Nephron progenitor cell (in vitro differentiated cells): ENCODE measurements at regions not wholly inside any gene's neighbourhood (a gene's known extent, or its start where the extent isn't known, plus 50 kb on each side); places are given as distances from the start of the nearest gene placed in this dataset.
A peak's percentile ranks its signal among the peaks of the same experiment; 100 is the strongest.

ENCODE experiments used
- DNase-seq: peaks from one replicate; pipeline ENCODE4 v3.0.0; 2021
- H3K27ac Mint-ChIP-seq: 2 replicates; pipeline ENCODE4 v1.8.0; 2021; ENCODE audit warnings: mild to moderate bottlenecking, moderate library complexity, mixed read lengths
- H3K27me3 Mint-ChIP-seq: 2 replicates; pipeline ENCODE4 v1.8.0; 2021; ENCODE audit warnings: mild to moderate bottlenecking, low read depth, mixed read lengths; ENCODE audit not compliant: poor library complexity
- H3K36me3 Mint-ChIP-seq: 2 replicates; pipeline ENCODE4 v1.8.0; 2021; ENCODE audit warnings: low read depth, mixed read lengths
- H3K4me1 Mint-ChIP-seq: 2 replicates; pipeline ENCODE4 v1.8.0; 2021; ENCODE audit warnings: mixed read lengths
- H3K4me3 Mint-ChIP-seq: 2 replicates; pipeline ENCODE4 v1.8.0; 2021; ENCODE audit warnings: mild to moderate bottlenecking, moderate library complexity, mixed read lengths
- H3K9me3 Mint-ChIP-seq: 2 replicates; pipeline ENCODE4 v1.8.0; 2021; ENCODE audit warnings: mild to moderate bottlenecking, moderate library complexity, mixed read lengths
- TF ChIP-seq, protein P1 (sequence below): fragments of 200-600 bp; sonication (generic); IDR thresholded peaks from 2 replicates; pipeline ENCODE4 v1.5.0; 2021; ENCODE audit warnings: antibody characterized with exemption

DNA sequence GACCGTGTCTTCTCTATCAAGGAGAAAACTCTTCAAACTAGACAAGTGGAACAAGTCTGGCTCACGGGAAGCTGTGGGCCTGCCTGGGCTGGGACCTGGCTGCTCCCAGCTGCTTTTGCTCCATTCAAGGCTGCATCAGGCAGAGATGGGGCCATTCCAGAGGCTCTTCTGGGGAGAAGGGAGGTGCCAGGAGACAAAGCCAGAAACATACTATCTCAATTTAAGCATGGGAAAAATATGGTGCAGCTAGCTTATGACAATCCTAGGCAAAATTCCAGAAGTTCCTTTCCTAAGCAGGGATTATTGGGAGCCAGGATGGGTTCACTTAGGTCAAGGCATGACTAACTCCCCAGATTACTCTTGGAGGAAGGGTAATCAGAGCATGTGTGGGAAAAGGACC is 90.8 kb upstream of the SLC2A1 start:
- Mint-ChIP-seq H3K27me3 (peaks cover 11% of the 10 kb centered on the region), H3K4me3 (no peak overlapping the region), H3K4me1 (peaks cover 41% of the 10 kb centered on the region), H3K9me3 (no peaks in the 10 kb centered on the region), H3K27ac (peak overlapping the region; percentile 84), H3K36me3 (no peaks in the 10 kb centered on the region)
- DNase-seq = no peak
- TF ChIP-seq, protein P1, sequence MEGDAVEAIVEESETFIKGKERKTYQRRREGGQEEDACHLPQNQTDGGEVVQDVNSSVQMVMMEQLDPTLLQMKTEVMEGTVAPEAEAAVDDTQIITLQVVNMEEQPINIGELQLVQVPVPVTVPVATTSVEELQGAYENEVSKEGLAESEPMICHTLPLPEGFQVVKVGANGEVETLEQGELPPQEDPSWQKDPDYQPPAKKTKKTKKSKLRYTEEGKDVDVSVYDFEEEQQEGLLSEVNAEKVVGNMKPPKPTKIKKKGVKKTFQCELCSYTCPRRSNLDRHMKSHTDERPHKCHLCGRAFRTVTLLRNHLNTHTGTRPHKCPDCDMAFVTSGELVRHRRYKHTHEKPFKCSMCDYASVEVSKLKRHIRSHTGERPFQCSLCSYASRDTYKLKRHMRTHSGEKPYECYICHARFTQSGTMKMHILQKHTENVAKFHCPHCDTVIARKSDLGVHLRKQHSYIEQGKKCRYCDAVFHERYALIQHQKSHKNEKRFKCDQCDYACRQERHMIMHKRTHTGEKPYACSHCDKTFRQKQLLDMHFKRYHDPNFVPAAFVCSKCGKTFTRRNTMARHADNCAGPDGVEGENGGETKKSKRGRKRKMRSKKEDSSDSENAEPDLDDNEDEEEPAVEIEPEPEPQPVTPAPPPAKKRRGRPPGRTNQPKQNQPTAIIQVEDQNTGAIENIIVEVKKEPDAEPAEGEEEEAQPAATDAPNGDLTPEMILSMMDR = no peak

DNA sequence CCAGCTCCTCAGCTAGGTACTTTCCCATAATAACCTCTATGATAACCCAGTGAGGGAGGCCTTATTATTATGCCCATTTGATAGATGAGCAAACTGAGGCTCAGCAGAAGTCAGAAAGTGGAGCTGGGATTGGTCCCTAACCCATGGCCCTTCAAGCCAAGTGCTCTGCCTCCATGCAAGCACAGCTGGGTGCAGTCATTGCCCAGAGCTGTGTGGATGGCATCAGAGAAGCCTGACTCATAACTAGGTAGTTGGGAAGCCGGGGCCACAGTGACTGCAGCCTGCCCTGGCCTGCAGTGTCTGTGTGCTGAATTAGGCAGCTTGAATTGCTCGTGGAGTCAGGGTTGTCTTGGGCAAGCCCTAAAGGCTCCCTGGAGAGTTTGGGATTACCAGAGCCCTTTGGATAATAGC is 89.9 kb upstream of the SLC2A1 start:
- H3K27ac Mint-ChIP-seq = no peak overlapping the region
- no peak for DNase-seq
- no peaks in the 10 kb centered on the region for H3K9me3 Mint-ChIP-seq
- peaks cover 11% of the 10 kb centered on the region for H3K27me3 Mint-ChIP-seq
- no peak overlapping the region for H3K4me3 Mint-ChIP-seq
- H3K36me3 Mint-ChIP-seq = no peaks in the 10 kb centered on the region
- TF ChIP-seq, protein P1 = no peak
- peaks cover 41% of the 10 kb centered on the region for H3K4me1 Mint-ChIP-seq

DNA sequence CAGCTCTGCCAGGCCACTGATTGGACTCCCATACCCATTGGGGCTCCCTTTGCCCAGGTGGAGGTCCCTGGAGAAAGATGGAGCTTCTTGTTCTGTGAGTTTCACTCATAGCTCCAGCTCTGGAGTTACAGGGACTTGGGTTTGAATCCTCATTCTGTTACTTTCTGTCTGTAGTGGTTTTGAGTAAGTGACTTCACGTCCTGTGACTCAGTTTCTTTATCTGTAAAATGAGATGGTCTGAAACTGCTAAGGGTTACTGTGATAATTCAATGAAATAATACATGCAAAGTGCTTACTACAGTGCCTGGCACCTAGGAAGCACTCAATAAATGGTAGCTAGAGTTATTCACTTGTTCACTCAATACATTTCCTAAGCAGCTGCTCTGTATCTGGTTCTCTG is 88.5 kb upstream of the SLC2A1 start:
- Mint-ChIP-seq H3K36me3 (no peaks in the 10 kb centered on the region), H3K4me3 (no peak overlapping the region), H3K4me1 (peaks cover 29% of the 10 kb centered on the region), H3K27me3 (peaks cover 7% of the 10 kb centered on the region), H3K9me3 (no peaks in the 10 kb centered on the region), H3K27ac (no peak overlapping the region)
- no peak for DNase-seq
- TF ChIP-seq, protein P1 = no peak

DNA sequence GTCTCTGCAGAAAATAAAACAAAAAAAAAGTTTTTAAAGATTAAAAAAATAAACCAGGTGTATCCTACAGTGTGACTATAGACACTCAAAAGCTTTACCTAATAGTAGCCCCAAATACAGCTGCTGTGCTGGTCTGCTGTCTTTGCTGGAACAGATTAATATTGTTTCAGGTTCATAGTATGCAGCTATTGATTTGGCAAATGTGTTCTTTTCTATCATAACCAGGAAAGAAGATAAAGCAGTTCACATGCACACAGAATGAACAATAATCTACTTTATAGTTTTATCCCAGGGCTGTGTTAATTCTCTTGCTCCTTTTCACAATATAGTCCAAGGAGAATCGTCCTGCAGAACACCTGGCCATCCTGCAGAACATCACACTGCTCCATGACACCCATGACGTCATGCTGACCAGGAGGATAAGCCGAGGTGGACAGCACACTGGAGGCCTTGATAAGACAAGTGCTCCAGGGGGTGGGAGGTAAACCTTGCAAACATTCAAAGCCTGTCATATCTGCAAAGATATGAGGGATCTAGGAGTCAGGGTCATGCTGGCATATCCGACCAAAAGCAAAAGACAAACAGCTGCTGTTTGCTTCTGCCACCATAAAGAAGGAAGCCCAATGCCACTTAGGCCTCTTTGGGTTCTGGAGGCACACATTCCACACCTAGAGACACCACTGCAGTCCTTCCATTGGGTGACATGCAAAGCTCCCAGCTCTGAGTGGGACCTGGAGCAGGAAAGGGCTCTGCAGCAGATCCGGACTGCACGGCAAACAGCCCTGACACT is 86.1 kb upstream of the SLC2A1 start:
- TF ChIP-seq, protein P1 = no peak
- Mint-ChIP-seq H3K36me3 (no peaks in the 10 kb centered on the region), H3K4me3 (no peak overlapping the region), H3K4me1 (peaks cover 17% of the 10 kb centered on the region), H3K9me3 (no peaks in the 10 kb centered on the region), H3K27me3 (peaks cover 8% of the 10 kb centered on the region), H3K27ac (no peak overlapping the region)
- DNase-seq = no peak

DNA sequence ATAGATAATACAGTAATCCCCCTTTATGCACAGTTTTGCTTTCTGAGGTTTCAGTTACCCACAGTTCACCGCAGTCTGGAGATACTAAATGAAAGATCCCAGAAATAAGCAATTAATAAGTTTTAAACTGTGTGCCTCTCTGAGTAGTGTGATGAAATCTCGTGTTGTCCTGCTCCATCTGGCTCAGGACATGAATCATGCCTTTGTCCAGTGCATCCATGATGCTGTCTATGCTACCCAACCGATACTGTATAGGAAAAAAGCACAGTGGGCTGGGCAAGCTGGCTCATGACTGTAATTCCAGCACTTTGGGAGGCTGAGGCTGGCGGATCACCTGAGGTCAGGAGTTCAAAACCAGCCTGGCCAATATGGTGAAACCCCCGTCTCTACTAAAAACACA is 85.0 kb upstream of the SLC2A1 start:
- TF ChIP-seq, protein P1 = no peak
- peaks cover 8% of the 10 kb centered on the region for H3K27me3 Mint-ChIP-seq
- peaks cover 18% of the 10 kb centered on the region for H3K4me1 Mint-ChIP-seq
- no peaks in the 10 kb centered on the region for H3K36me3 Mint-ChIP-seq
- no peak overlapping the region for H3K27ac Mint-ChIP-seq
- no peaks in the 10 kb centered on the region for H3K9me3 Mint-ChIP-seq
- no peak for DNase-seq
- H3K4me3 Mint-ChIP-seq = no peak overlapping the region
